Urinary bladder (tissue), 3 donors: ENCODE measurements at regions not wholly inside any gene's neighbourhood (a gene's known extent, or its start where the extent isn't known, plus 50 kb on each side); places are given as distances from the start of the nearest gene placed in this dataset.

Experiments
- DNase-seq: peaks from one replicate; pipeline ENCODE4 v3.0.0-alpha.2; 2015; ENCODE audit errors: extremely low spot score
- H3K27ac ChIP-seq: one replicate; pipeline ENCODE4 v1.5.1; 2013; ENCODE audit warnings: low read depth, mild to moderate bottlenecking, moderate library complexity
- H3K36me3 ChIP-seq: one replicate; pipeline ENCODE4 v1.6.1; 2013; ENCODE audit warnings: mild to moderate bottlenecking, moderate library complexity; ENCODE audit not compliant: insufficient read depth
- H3K4me1 ChIP-seq: one replicate; pipeline ENCODE4 v1.6.1; 2013; ENCODE audit warnings: mild to moderate bottlenecking, moderate library complexity; ENCODE audit not compliant: insufficient read depth
- H3K4me3 ChIP-seq: one replicate; pipeline ENCODE4 v1.5.1; 2013; ENCODE audit warnings: low read depth, low read length
- WGBS: extraction: QIAGEN DNeasy Blood & Tissue Kit; methylation state at CpG from one replicate; pipeline ENCODE4 v1.1.7; 2013; 5-methylcytosine and 5-hydroxymethylcytosine counted together
- donor health status: healthy with polysubstance abuse.
- donor health status: healthy.

DNA sequence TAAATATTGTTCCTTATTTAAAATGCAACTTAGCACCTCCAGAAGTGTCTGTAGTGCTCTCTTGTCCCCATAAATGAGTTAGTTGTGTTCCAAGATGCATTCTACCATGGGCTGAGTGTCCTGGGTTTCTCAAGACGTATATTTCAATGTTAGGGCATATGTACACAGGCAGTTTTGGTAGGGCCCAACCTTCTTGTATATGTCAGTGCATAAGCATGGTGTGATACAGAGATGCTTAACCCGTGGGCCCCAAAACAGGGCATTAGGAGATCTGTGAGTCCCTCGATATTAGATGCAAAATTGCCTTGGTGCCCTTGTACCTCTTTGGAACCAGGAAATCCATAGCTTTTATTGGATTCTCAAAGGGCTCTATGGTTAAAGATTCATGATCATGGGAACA is 91.5 kb upstream of the HIVEP1 start:
- Histone ChIP-seq H3K27ac (no peak overlapping the region), H3K36me3 (no peaks in the 10 kb centered on the region), H3K4me3 (no peak overlapping the region), H3K4me1 (no peaks in the 10 kb centered on the region)
- DNase-seq, result no peak
- 95% methylated on average over 3 of the region's 3 CpGs for WGBS

DNA sequence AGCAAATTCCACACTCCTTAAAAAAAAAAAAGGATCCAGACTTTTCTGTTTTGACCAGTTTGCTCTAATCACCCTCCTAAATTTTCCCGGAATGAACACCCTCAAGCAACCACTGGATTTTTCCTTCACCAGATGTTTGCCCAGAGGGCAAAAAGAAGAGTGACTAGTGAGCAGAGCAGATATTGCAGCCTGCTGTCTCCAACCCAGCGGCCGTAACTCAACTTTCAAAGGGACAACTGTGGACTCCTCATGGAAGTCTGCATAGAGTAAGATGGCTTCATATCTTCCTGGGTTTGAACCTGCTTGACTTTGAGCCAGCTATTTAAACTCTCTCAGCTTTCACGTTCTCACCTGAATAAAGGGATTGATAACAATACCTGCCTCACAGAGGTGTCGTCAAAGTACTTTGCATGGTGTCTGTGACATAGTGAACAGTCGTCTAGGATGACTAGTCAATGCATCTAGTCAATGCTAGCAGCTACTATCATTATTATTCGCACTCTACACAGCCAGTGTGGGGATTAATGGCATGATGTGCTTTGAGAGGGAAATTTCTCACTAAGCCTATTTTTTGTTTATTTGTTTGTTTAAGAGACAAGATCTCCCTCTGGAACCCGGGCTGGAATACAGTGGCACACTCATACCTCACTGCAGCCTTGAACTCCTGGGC is 92.2 kb upstream of the HIVEP1 start:
- 92% methylated on average over 8 of the region's 8 CpGs for WGBS
- Histone ChIP-seq H3K4me1 (no peaks in the 10 kb centered on the region), H3K27ac (no peak overlapping the region), H3K36me3 (no peaks in the 10 kb centered on the region), H3K4me3 (no peak overlapping the region)
- no peak for DNase-seq

DNA sequence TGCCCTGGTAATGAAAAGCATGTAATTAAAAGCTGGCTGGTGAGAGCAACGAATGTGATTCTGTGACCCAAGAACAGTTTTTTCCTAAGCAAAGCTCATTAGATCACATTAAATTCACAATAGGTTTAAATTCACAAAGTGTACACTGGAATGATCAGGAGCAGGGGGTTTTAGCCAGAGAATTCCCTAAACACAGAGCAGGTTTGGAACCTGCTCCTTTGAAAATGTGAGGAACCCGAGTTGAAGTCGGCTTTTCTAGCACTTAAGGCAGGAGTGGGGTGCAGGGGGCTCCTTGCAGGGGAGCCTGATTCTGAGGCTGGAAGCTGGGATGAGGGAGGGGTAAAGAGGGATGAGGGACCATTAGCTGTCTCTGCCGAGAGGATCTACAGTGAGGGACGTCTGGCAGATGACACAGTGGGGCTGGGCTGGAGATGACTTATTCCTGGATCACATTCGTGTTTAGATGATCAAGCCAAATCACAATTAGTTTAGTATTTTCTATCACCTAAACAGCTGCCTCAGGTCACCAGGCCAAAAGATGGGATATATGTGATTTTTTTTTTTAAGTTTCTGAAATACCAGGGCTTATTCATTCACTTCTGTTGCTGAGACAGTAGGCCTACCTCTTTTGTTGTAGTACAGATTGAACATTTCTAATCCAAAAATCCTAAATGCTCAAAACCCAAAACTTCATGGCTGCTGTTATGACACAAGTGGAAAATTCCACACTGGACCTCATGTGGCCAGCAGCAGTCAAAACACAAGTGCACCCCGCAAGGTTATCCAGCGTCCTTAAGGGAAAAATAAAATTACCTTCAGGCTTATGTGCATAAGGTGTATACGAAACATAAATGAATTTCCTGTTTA is 93.1 kb upstream of the HIVEP1 start:
- no peaks in the 10 kb centered on the region for H3K4me1 ChIP-seq
- DNase-seq, result no peak
- no peaks in the 10 kb centered on the region for H3K36me3 ChIP-seq
- WGBS, result 47% methylated on average over 9 of the region's 9 CpGs
- no peak overlapping the region for H3K27ac ChIP-seq
- no peak overlapping the region for H3K4me3 ChIP-seq

DNA sequence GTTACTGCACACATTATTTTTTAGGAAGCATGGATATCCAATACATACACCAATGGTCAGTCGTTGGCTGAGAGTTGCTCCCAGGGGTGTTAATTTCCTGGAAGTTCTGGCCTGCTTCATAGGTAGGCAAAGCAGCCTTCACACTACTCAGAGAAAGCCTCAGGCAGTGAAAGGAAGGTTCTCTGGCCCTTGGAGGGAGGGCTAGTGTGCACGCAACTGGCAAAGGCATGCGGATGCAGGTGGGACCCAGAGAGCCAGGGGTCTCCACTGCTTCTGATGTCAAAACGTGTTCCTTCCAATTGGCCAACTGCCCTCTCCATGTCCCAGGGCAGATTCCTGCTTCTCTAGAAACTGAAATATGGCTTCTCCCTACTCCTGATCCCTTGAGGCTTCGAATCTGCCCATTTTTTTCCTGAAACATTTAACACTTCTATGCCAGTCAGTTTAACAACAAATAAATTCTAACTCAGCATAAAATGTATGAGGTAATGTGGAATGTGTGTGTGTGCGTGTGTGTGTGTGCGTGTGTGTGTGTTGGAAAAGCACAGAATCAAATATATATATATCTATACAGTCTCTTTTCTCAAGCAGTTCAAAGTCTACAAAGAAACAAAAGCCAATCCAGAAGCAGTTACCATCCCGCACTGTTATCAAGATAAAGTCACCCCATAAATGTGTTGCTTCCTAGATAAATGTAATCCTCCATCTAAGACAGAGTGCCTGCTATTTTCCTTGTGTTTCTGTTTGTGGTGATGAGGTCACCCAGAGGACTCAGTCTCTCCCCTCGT is 94.0 kb upstream of the HIVEP1 start:
- Histone ChIP-seq H3K36me3 (no peaks in the 10 kb centered on the region), H3K4me3 (no peak overlapping the region), H3K27ac (no peak overlapping the region), H3K4me1 (no peaks in the 10 kb centered on the region)
- DNase-seq, result peak; percentile 66
- 50% methylated on average over 9 of the region's 9 CpGs for WGBS

DNA sequence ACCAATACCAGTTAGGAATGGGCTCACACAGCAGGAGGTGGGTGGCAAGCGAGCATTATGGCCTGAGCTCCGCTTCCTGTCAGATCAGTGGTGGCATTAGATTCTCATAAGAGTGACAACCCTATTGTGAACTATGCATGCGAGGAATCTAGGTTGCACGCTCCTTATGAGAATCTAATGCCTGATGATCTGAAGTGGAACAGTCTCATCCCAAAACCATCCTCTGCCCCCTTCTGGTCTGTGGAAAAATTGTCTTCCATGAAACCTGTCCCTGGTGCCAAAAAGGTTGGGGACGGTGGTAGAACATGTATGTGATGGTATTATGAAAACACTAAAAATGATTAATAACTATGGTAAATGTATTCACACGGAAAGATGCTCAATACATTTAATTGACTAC is 99.7 kb upstream of the HIVEP1 start:
- WGBS, result 97% methylated on average over 6 of the region's 6 CpGs
- H3K4me3 ChIP-seq, result no peak overlapping the region
- H3K27ac ChIP-seq, result no peak overlapping the region
- no peaks in the 10 kb centered on the region for H3K36me3 ChIP-seq
- H3K4me1 ChIP-seq, result no peaks in the 10 kb centered on the region
- no peak for DNase-seq

DNA sequence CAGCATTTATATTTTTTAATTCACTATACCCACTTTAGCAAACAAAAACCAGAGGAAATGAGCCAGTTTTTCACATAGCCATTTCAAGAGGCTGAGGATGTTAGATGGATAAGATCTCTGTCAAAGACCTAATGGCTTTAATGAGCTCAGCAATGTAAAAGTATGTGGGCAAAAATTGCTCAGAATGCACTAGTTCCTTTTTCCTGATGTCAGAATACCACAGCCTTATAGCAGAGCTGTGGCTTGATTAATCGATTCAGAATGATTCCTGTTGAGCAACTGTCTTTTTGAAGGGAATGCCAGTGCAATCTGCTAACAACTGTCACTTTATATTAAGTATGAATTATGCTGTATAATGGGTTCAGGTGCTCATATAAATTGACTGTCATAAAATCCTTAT is 100.6 kb upstream of the HIVEP1 start:
- Histone ChIP-seq H3K4me1 (no peaks in the 10 kb centered on the region), H3K36me3 (no peaks in the 10 kb centered on the region), H3K27ac (no peak overlapping the region), H3K4me3 (no peak overlapping the region)
- no peak for DNase-seq
- WGBS, result 87% methylated on average over 1 of the region's 1 CpG

DNA sequence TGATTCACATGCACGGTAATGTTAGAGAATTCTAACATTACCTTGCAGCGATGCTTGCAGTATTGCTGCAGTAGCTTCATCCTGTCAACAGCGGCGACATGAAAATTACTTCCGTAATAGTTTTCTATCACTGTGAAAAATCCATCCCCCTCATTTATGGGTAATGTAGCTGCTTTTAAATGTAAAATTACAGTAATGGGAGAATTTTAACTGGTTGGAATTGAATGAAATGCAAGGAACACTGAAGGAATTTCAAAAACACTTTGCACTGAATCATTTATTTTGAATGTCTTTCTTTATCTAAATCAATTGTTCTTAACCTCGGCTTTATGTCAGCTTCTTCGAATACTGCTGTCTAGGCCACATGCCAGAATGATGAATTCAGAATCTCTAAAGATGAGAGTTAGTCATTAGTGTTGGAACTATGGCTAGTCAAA is 102.4 kb upstream of the HIVEP1 start:
- Histone ChIP-seq H3K36me3 (no peaks in the 10 kb centered on the region), H3K27ac (no peak overlapping the region), H3K4me3 (no peak overlapping the region), H3K4me1 (no peaks in the 10 kb centered on the region)
- DNase-seq, result no peak
- WGBS, result 71% methylated on average over 7 of the region's 7 CpGs

DNA sequence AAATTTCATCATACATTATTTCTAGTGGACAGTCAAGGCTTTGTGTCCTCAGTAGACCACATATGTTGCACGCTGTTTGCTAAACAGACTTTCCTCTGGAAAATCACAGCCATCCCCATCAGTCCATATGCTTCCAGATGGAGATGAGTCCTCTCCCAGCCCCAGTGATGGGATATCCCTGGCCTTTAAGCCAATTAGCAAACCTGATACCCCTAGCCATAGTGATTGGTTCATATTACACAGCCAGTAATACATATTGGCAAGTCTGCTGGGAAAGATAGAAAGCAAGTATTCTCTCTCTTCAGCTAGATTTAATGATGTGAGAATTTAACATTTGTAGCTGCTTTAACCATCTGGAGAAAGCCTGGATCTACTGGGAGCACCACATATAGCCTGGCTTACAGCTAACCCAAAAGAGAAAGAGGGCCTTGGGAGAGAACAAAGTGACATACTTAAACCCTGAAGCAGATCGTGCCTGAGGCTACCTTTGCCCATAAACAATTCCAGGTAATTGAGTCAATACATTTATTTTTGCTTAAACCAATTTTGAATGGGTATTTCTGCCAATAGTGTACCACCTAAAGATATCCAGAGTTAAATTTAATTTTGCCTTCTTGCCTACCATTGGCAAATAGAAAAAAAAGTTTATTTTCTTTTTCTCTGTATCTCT is 103.5 kb upstream of the HIVEP1 start:
- Histone ChIP-seq H3K4me1 (no peaks in the 10 kb centered on the region), H3K4me3 (no peak overlapping the region), H3K27ac (no peak overlapping the region), H3K36me3 (no peaks in the 10 kb centered on the region)
- WGBS, result 90% methylated on average over 2 of the region's 2 CpGs
- no peak for DNase-seq

DNA sequence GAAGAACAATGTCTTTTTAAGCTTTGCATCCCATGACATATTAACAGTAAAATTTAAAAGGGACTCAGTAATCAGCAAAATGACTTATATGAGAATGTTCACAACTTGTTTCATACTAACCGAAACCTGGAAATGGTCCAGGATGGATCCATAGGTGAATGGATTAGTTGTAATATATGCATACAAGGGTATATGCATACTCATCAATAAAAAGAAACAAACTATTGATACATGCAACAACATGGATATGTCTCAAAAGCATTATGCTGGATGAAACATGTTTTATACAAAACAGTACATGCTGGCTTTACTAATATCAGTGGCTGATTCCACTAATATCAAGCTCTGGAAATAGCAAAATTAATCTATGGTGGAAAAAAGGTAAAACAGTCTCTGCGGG is 108.5 kb upstream of the HIVEP1 start:
- H3K27ac ChIP-seq, result no peak overlapping the region
- H3K4me3 ChIP-seq, result no peak overlapping the region
- no peak for DNase-seq
- WGBS, result 98% methylated on average over 2 of the region's 2 CpGs
- no peaks in the 10 kb centered on the region for H3K36me3 ChIP-seq
- H3K4me1 ChIP-seq, result no peaks in the 10 kb centered on the region

DNA sequence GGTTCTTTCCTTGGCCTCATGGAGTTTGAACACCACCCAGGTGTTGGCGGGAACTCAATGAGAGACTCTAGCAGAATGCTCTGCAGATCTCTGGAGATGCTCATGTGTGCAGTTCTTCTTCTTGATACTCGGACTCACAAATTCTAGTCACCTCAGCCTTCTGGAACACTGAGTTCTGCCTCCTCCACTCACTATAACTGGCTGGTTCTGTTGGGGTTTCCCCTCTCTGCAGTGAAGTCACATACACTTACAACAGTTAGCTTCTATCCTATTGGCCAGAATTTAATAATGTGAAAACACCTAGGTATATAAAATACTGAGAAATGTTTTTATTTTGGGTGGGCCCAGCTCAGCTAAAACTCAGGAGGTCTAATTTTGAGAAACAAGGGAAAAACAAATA is 109.6 kb upstream of the HIVEP1 start:
- over 99% methylated on average over 2 of the region's 2 CpGs for WGBS
- Histone ChIP-seq H3K36me3 (no peaks in the 10 kb centered on the region), H3K27ac (no peak overlapping the region), H3K4me1 (no peaks in the 10 kb centered on the region), H3K4me3 (no peak overlapping the region)
- no peak for DNase-seq

DNA sequence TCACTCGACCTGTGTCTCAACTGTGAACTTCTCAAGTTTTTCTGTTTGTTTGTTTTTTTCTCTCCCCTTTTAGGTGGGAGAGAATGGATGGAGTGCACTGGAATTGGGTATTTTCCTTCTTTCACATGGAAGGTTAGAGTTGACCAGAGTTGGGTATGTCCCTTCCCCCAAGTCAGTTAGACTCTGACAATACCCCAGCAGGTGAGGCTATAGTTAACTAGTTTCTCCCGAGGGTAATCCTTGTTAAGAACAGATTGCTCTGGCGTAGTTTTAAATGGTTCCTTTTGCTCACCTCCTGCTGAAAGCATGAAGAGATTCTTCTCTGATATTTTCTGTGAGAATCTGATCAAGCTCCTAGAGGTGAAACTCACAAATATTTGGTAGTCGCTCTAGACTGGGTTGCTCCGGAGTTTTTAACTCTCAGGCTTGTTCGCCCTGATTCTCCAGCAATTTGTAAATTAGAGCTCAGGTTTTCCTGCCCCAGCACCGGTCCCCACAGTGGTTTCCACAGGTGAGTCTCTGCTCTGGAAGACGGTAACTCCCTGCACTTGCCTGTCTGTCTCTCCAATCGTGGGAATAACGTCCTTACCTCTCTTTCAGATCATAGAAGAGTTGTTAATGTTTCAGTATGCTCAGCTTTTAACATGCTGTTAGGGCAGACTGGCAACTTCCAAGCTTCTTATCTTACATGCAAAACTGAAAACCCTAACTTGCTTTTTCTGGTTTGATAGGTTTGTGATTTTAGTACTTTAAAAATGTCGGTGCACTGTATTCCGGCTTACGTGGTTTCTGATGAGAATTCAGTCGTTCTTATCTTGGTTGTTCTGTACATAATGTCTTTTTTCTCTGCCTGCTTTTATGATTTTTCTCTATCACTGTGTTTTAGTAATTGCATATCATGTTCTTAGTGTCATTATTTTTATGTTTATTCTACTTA is 111.2 kb upstream of the HIVEP1 start:
- H3K4me3 ChIP-seq, result no peak overlapping the region
- H3K27ac ChIP-seq, result no peak overlapping the region
- no peak for DNase-seq
- H3K4me1 ChIP-seq, result no peaks in the 10 kb centered on the region
- no peaks in the 10 kb centered on the region for H3K36me3 ChIP-seq
- WGBS, result 54% methylated on average over 14 of the region's 14 CpGs

DNA sequence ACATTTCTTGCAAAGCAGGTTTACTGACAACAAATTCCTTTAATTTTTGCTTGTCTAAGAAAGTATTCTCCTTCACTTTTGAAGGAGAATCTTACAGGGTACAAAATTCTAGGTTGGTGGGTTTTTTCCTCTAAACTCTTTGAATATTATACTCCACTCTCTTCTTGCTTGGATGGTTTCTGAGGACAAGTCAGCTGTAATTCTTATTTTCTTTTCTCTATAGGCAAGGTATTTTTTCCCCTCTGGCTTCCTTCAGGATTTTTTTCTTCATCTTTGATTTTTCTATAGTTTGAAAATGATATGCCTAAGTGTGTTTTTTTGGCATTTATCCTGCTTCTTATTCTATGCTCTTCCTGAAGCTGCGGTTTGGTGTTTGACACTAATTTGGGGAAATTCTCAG is 112.5 kb upstream of the HIVEP1 start:
- Histone ChIP-seq H3K4me1 (no peaks in the 10 kb centered on the region), H3K4me3 (no peak overlapping the region), H3K27ac (no peak overlapping the region), H3K36me3 (no peaks in the 10 kb centered on the region)
- WGBS, result 84% methylated on average over 1 of the region's 1 CpG
- no peak for DNase-seq
